22Rv1 (cell line): ENCODE measurements at regions not wholly inside any gene's neighbourhood (a gene's known extent, or its start where the extent isn't known, plus 50 kb on each side); places are given as distances from the start of the nearest gene placed in this dataset.

ENCODE experiments used
- ZFX ChIP-seq: fragments of 450-650 bp; IDR thresholded peaks from 2 replicates; pipeline ENCODE4 v1.6.1; 2017; ENCODE audit warnings: antibody characterized with exemption, borderline replicate concordance
- TF ChIP-seq, protein P1 (sequence below): fragments of 450-650 bp; IDR thresholded peaks from 2 replicates; pipeline ENCODE4 v1.5.1; 2017; ENCODE audit warnings: mild to moderate bottlenecking

DNA sequence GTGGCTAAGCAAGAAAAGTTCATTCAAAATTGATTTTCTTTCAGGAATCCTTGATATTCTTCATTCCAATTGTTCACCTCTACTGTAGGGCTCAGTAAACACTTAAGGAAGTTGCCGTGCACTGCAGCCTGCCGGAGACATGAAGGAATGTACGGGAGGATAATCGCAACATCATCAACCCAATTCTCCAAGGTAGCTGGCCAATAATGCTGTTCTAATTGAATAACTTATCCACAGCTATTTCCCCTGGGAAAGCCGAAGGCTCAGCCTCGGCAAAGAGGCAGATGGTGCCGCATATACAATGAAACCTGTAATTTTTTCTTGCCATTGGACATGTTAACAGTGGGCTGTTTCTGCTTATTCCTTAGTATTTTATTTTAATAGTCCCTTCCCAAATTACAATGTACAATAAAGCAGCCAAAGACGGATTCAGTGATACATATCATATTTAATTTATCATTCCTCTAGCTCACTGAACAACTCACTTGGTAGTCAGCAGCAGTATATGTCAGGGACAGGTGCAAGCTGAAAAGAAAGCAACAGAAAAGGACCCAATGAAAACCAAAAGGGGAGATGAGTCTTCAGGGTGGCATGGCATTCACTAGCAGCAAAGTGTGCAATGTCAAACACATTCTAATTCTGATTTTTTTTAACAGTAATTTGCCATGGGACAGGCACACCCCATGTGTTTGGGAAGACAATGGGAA is 420.5 kb upstream of the KLF12 start:
- TF ChIP-seq, protein P1, sequence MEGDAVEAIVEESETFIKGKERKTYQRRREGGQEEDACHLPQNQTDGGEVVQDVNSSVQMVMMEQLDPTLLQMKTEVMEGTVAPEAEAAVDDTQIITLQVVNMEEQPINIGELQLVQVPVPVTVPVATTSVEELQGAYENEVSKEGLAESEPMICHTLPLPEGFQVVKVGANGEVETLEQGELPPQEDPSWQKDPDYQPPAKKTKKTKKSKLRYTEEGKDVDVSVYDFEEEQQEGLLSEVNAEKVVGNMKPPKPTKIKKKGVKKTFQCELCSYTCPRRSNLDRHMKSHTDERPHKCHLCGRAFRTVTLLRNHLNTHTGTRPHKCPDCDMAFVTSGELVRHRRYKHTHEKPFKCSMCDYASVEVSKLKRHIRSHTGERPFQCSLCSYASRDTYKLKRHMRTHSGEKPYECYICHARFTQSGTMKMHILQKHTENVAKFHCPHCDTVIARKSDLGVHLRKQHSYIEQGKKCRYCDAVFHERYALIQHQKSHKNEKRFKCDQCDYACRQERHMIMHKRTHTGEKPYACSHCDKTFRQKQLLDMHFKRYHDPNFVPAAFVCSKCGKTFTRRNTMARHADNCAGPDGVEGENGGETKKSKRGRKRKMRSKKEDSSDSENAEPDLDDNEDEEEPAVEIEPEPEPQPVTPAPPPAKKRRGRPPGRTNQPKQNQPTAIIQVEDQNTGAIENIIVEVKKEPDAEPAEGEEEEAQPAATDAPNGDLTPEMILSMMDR, result no peak
- TF ChIP-seq ZFX, result no peak
